ENCODE measurements at regions not wholly inside any gene's neighbourhood (a gene's known extent, or its start where the extent isn't known, plus 50 kb on each side); places are given as distances from the start of the nearest gene placed in this dataset.

- no peak for DNase-seq
Observed at GRCh38 chr1:80072563-80072962, 1066.0 kb upstream of the ADGRL4 start.

GRCh38 chr1:80066060-80066459 is 1059.5 kb upstream of the ADGRL4 start:
- DNase-seq = no peak

- DNase-seq = no peak
Observed at GRCh38 chr1:80064524-80064923, 1058.0 kb upstream of the ADGRL4 start.

GRCh38 chr1:80059940-80060339 is 1053.4 kb upstream of the ADGRL4 start:
- no peak for DNase-seq

- no peak for DNase-seq
Observed at GRCh38 chr1:80056179-80056578, 1049.6 kb upstream of the ADGRL4 start.

- DNase-seq = no peak
Observed at GRCh38 chr1:80054129-80054528, 1047.6 kb upstream of the ADGRL4 start.

GRCh38 chr1:80053613-80054012 is 1047.1 kb upstream of the ADGRL4 start:
- DNase-seq = no peak

- no peak for DNase-seq
Observed at GRCh38 chr1:80050523-80050922, 1044.0 kb upstream of the ADGRL4 start.

GRCh38 chr1:80050085-80050484 is 1043.6 kb upstream of the ADGRL4 start:
- DNase-seq = no peak

- DNase-seq = no peak
Observed at GRCh38 chr1:80048716-80049115, 1042.2 kb upstream of the ADGRL4 start.

GRCh38 chr1:80047791-80048190 is 1041.3 kb upstream of the ADGRL4 start:
- no peak for DNase-seq

GRCh38 chr1:80044662-80045061 is 1038.1 kb upstream of the ADGRL4 start:
- DNase-seq = no peak

- no peak for DNase-seq
Observed at GRCh38 chr1:80036690-80037432, 1030.3 kb upstream of the ADGRL4 start.

GRCh38 chr1:80023358-80023757 is 1016.8 kb upstream of the ADGRL4 start:
- no peak for DNase-seq

- no peak for DNase-seq
Observed at GRCh38 chr1:80021891-80022290, 1015.4 kb upstream of the ADGRL4 start.

- no peak for DNase-seq
Observed at GRCh38 chr1:80018348-80018747, 1011.8 kb upstream of the ADGRL4 start.

- DNase-seq = no peak
Observed at GRCh38 chr1:80008934-80009333, 1002.4 kb upstream of the ADGRL4 start.

- DNase-seq = no peak
Observed at GRCh38 chr1:80003250-80003649, 996.7 kb upstream of the ADGRL4 start.

- DNase-seq = no peak
Observed at GRCh38 chr1:79988401-79988800, 981.9 kb upstream of the ADGRL4 start.

- no peak for DNase-seq
Observed at GRCh38 chr1:79982211-79982610, 975.7 kb upstream of the ADGRL4 start.

- DNase-seq = no peak
Observed at GRCh38 chr1:79981481-79981880, 975.0 kb upstream of the ADGRL4 start.

- DNase-seq = no peak
Observed at GRCh38 chr1:79979346-79979745, 972.8 kb upstream of the ADGRL4 start.

GRCh38 chr1:79976287-79976686 is 969.8 kb upstream of the ADGRL4 start:
- DNase-seq = no peak

- DNase-seq = no peak
Observed at GRCh38 chr1:79974659-79975058, 968.1 kb upstream of the ADGRL4 start.

- DNase-seq = no peak
Observed at GRCh38 chr1:79969886-79970285, 963.4 kb upstream of the ADGRL4 start.
